ENCODE measurements at regions not wholly inside any gene's neighbourhood (a gene's known extent, or its start where the extent isn't known, plus 50 kb on each side); places are given as distances from the start of the nearest gene placed in this dataset.
A peak's percentile ranks its signal among the peaks of the same experiment; 100 is the strongest.

DNA sequence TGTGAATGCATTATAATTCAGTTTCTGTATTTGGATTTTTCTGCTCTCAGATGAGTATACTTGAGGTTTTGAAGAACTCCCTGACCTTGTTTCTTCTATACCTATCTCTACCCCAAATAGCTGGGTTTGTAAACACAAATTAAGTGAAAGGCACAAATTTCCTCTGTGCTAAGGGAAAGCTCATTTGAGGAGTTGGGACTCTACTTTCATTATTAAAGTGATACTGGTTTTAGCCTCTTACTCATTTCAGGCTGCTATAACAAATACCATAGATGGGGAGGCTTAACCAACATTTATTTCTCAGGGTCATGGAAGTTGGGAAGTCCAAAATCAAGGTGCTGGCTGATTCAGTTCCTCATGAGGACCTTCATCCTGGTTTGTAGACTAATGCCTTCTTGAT lies 97.2 kb upstream of the ANKH start:
- no peak for DNase-seq

DNA sequence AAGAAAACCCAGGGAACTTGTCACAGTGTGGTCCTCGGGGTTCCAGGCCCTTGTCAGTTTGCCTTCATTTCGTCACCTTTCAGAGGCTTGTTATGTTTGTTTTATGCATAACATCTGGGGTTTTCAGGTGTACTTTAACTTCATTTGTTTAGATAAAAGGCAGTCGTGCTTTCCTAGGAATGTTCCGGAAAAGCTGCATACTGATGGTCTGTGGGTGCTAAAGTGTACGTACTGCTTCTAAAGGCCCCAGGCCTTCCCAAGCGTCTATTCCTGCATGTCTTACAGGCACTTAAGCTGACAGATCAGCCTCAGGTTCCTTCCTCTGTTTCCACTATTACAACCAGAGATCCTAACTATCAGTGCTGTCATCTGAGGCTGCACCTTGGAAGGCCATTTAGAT lies 95.6 kb upstream of the ANKH start:
- no peak for DNase-seq

DNA sequence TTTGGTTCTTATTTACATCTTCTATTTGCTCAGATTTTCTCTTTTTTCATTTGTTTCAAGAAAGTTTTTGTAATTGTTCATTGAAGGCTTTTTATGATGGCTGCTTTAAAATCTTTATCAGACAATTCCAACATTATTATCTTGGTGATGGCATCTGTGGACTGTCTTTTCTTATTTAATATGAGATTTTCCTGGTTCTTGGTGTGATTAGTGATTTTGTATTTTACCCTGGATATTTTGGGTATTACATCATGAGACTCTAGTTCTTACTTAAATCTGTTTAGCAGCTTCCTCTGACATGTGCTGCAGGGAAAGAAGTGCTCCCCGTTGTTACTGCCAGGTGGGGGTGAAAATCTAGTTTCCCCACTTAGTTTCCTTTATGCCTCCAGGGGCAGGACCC lies 94.2 kb upstream of the ANKH start:
- no peak for DNase-seq

DNA sequence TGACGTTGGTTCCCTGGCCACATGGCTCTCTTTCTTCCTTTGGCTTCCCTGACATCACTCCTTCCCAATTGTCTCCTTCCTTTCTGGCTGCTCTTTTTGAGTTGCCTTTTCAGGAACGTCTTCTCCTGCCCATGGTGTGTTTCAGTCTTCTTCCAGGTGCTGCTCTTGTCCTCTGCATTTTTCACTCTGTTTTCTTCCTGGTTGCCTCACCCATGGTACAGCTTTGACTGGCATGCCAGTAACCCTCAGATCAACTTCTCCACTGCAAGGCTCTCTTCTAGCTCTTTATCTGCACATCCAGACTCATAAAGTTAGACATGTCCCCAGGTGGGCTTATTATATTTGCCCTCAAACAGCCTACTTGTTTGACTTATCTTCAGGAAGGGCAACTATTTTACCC lies 91.0 kb upstream of the ANKH start:
- DNase-seq, result peak; percentile 13

DNA sequence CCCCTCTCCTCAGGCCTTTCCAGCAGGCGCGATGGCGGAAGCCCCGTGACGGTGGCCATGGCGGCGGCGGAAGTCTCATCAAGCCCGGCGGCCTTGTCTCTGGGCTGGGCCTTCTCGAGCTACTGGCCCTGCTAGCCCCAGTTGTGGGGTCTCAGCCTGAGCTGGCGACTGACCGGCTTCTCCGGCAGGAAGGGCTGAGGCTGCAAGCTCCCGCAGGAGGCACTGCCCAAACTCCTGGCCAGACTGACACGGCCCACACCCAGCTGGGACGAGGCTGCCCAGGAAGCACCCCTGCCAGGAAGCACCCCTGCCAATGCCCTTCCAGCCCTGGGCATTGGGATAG lies 88.5 kb upstream of the ANKH start:
- no peak for DNase-seq

DNA sequence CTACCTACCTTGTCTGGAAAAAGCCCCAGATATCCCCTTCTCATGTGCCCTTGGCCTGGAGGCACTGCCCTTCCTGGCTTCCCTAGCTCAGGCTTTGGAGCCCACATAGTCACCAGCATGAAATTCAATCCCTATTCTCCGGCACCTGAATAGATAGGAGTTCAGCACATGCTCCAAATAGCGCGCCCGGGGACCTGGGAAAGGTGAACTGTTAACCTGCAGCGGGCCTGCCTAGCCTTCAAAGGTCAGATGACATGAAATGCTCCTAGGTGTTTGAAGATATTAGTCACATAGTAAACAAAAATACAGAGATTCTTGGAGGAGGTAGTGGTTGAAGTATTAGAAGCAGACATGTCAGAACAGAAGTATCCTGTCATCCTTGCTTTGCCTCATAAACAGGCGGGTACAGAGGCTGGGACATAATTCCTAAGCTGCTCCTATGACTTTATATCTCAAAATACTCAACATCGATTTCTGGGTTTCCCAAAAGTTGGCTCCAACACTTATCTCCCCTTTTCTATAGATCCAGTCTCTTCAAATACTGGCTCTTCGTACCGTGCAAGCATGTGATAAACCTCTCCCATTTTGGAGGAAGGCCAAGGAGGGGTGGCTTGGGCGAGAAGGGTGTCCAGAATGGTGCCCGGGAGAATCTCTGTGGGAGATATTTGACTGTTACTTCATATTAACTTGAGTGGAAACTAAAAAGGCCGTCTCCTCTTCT lies 88.0 kb upstream of the ANKH start:
- DNase-seq, result peak; percentile 88

DNA sequence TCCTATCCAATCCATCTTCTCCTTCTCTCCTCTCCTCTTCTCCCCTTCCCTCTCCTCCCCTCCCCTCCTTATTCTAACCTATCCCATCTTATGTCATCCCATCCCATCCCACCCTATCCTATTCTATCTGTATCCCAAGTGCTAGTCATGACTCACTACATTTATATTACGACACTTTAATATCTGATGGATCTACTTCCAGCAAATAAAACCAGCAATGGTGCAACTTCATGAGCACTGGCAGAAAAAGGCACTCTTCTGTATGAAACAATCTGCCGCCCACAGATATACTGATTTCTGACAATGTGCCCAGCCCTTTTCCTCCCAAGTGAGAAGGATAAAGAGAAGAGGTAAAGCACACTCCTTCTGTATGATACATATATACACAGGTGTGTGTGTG lies 86.6 kb upstream of the ANKH start:
- DNase-seq, result no peak

DNA sequence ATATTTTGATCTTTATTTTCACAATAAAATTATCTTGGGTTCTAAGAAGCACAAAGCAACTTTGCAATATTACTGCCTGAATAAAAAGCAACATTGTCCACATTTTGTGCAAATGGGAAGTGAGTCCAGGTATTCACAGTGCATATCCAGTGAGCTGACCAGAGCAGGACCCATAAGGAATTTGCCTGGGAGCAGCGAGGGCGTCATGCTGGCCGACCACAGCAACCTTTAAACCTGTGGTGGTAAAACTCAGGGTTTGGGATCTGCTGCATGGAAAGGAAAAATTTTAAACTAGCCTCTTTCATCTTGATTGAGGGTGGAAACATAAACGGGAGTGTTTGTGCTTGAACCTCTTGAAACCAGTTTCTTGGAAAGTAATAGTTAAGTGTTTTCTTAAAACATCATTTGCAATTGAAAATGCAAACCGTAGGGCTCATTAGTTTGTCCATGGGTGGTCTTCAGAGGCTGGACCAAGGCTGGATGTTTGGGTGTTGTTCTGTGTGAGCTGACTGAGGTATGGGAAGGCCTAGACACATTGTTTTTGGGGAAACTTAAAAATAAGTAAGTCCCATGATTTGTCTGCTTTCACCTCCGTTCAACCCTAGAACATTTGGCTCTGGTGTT lies 85.0 kb upstream of the ANKH start:
- DNase-seq, result no peak

DNA sequence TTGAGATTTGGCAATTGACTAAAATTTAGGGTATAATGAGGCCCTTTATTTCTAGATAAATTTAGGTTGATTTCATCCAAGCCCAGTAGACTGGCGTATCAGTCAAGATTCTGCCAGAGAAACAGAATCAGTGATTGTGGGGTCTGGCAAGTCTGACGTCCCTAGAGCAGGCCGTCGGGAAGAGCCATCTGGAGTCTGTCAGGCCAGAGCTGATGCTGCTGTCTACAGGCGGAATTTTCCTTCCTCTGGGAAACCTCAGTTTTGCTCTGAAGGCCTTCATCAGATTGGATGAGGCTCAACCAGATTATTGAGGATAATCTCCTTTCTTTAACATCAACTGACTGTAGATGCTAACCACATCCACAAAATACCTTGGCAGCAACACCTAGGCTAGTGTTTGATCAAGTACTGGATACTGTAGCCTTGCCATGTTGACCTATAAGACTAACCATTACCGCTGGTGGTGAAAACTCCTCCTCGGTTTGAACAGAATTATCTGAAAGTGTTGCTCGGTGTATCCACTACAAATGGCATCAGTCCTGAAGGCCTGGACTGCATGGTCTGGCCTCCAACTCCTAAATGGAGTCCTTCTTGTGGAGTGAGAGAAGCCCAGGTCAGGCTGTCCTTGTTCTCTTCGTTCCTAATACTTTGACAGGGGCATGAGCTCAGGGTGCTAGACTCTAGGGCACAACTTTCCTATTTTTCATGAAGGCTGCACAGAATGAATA lies 83.2 kb upstream of the ANKH start:
- no peak for DNase-seq

DNA sequence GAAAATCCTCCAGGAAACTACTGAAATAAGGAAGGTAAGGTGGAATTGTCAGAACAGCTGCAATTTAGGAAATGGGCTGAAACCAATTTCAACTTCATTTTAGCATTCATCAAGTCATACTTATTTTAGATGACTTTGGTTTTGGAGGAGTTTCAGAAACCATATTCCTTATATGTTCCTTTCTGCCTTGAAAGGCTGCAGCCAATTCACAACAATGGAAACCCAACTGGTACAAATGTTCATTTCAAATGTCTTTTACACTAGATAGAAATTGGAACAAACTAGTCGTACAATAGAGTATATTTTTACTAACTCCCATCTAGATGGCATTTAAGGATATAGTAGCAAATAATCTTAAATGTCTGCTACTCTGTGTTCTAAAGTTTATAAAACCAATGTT lies 82.6 kb upstream of the ANKH start:
- DNase-seq, result no peak

DNA sequence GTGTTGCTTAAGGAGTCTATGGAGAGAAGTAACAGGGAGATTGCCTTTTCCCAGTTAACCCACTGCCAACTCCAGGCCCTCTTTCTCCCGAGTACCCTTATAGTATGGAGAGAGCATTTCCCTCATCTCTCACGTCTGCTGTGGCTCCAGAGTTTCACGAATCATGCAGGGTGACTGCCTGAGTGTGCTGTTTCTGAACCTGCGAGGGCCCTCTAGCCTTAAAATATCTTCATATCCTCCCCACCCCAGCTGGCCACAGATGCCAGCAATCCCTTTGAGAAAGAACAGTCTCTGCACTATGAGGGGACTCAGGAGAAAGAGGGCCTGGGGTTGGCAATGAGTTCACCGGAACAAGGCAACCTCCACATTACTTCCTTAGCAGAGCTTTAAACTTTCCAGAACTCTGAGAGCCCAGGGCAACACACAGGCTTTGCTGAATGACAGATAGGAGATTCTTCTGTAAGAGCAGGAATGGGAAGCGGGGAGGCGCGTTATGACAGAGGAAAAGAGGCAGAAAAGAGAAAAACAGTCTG lies 81.6 kb upstream of the ANKH start:
- no peak for DNase-seq

DNA sequence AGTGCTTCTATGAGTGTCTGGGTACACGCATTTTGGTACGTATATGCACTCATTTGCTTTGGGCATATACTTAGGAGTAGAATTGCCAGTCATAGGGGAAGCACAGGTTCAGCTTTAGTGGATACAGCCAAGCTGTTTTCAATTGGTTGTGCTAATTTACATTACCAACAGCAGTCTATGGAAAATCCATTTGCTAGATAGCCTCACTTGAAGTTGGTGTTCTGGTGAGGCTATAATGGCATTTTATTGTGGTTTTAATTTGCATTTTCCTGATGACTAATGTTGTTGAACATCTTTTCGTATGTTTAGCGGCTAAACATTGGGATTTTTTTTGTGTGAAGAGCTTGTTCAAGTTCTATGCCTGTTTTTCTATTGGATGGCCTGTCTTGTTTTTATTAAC lies 76.8 kb upstream of the ANKH start:
- no peak for DNase-seq

DNA sequence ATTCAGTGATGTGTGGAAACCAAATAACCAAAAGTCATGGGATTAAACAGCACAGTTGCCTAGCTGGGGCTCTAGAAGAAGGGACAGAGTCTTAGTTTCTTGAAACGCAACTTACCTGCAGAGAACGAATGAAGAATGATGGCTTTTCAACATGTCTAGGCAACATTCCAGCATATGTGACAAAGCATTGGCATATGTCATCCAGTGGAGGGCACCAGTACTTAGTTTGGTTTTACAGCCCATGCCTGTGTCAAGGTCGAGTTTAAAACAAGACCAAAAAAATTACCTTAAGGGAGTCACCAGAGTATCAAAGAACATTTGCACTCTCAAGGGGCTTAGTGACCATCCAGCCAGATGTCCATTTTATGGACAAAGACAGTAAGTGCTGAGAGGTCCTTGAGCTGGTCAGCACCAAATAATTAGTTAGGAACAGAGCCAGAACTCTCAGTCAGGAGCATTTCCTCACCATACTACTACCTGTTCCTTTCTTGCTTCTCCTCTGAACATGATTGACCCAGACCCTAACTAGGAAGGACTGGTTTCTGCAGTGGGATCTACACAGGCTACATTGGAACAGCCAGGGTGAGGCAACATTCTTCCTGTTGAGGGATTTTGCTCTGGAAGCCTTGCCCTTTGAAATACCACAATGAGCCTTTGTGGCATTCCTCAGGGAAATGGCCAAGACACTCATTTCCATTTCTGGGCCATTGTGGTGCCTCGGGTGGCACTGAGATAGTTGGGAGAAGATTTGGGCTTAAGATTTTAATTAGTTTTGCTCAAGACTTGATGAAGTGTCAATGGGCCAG lies 75.4 kb upstream of the ANKH start:
- DNase-seq, result peak; percentile 78

DNA sequence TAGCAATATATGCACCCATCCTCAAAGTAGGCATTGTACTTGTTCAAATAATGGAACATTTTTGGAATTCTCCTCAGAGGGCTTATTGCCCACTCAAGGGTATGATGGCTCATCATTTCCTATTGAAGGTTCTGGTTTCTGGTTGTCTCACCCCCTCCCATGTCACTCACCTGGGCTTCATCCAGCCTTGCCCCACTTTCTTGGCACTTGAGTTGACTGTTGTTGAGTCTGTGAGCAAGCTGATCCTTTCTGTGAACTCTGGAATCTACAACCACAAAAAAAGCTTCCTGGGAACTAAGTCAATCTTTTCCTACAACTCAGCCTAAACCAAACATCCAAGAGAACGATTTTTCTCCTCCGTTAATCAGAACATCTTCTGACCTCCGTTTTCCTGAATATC lies 73.9 kb upstream of the ANKH start:
- DNase-seq, result no peak

DNA sequence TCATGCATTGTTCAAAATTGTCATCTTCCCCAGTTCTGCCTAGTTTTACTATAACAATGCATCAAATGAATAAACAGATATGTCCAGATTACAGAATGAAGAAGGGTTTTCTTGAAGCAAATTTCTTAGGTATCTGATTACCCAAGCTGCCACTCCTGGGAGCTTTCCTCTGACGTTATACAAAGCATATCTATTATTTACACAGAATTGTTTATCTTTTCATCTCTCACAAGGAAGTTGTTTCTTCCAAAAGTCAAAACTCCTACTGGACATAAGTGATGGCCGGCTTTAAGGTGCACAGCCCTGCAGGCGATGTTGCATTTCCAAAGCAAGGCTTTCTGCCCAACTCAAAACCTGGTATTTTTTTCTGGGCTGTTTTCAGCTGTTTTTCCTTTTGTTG lies 73.4 kb upstream of the ANKH start:
- DNase-seq, result peak; percentile 35

DNA sequence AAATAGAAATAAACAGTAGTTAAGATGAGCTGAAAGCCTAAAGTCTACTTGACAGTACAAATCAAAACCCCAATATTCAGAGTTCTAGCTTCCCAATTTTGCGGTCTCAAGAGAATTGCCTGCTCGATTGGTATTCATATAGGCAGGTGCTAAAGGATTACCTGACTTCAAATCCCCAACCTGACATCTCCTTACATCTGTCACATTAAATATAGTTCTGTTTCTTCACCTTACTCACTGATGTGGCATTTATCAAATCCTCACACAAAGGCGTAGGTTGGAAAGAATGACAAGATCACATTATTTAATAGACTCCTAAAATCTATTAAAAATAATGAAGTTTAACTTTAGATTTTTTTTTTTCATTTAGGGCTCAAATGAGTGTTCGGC lies 72.8 kb upstream of the ANKH start:
- no peak for DNase-seq

DNA sequence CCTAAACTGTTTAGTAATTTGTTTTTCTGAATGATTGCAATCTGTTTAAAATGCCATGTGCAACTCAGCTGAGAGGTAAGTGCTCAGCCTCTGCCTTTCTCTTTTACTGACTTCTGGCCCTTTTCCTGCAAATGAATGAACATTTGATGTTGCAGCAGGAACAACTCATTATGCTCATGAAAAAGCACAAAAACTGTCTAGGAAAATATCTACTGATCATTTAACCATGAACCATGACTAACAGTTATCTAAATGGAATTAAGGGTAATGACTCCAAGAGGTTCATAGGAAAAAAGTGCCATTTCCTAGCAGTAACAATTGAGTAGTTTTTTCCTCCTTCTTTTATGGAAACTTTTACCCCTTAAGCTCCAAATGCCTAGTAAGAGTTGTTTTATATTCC lies 70.6 kb upstream of the ANKH start:
- DNase-seq, result no peak

DNA sequence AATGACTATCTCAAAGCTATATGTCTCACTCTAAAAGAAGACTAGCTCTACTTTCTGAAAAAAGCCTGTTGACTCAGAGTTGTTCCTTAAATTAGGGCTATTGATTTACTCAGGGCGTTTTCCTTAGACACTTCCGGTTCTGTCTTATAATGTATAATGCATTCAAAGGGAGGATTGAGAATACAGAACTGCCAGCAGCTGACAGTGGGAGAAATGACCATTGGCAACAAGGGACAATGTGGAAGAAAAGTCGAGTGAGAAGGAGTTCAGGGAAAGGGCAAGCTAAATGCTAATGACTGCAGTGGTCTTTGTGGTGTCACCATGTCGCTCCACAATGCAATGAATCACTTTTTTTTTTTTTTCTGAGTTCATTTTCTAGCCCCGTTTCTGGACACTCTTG lies 65.7 kb upstream of the ANKH start:
- DNase-seq, result no peak

DNA sequence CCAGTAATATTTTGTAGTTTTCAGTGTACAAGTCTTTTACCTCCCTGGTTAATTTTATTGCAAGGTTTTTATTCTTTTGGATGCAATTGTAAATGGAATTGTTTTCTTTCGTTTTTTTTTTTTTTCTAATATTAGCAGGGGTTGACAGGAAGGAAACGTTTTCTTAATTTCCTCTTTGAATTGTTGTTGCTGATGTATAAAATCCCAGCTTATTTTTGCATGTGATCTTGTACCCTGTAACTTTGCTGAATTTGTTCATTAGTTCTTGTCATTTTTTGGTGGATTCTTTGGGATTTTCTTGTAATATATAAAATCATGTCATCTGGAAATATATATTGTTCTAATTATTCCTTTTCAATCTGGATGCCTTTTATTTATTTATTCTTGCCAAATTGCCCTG lies 65.0 kb upstream of the ANKH start:
- DNase-seq, result no peak

DNA sequence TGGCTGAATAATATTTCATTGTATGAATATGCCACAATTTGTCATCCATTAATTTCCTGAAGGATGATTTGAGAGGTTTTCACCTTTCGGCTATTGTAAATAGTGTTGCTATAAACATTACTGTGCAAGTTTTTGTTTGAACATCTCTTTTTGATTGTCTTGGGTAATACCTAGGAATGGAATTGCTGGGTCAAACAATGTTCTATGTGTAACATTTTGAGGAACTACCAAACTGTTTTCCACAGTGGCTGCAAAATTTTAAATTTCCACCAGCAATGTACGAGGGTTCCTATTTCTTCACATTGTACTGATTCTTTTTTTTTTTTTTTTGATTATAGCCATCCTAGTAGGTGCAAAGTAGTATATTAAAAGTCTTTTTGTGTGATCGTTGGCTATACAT lies 63.8 kb upstream of the ANKH start:
- DNase-seq, result no peak

DNA sequence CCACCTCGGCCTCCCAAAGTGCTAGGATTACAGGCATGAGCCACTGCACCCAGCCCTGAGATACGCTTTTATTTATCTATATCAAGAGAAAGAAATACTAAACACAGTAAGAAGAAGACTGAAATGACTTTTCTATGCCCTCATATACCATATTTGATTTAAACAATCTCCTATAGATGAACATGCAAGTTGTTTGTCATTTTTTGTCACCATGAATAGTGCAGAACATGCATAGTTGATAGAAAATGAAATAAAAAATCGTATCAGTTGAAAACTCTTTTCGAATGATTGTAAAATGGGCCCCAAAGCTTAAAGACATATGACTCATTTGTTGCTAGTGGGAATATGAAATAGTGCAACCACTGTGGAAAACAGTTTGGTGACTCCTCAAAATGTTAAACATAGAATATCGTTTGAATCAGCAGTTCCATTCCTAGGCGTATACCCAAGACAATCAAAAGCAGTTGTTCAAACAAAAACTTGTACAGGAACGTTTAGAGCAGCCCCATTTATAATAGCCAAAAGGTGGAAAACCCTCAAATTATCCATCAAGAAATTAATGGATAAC lies 61.4 kb upstream of the ANKH start:
- DNase-seq, result no peak

DNA sequence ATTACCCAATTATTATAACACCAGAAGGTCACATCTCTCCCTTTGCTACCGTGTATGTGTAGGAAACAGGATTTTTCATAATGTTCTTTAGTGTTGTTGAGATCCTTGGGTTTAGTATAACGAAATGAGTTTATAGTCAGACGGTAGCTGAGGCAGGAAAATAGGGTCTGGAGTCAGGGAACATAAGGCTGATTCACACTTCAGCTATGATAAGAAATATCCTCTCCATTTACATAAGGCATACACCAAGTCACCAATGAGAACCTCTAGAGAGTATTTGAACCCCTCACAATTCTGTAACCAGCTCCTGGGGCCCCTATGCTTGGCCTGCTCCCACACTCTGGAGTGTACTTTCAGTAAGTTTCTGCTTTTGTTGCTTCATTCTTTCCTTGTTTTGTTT lies 58.9 kb upstream of the ANKH start:
- no peak for DNase-seq
